Smooth muscle cell (in vitro differentiated cells): ENCODE measurements at regions not wholly inside any gene's neighbourhood (a gene's known extent, or its start where the extent isn't known, plus 50 kb on each side); places are given as distances from the start of the nearest gene placed in this dataset.

ENCODE experiments used
- DNase-seq: peaks from one replicate; lab custom pipeline; 2025; ENCODE audit not compliant: unreplicated experiment; lab: John Stamatoyannopoulos, UW
- H2AFZ ChIP-seq: fragments of 200-600 bp; sonication (generic); 2 replicates; pipeline ENCODE4 v1.6.0; 2016; ENCODE audit warnings: antibody characterized with exemption, low read depth, mild to moderate bottlenecking
- H3F3A ChIP-seq: fragments of 200-600 bp; sonication (generic); 2 replicates; pipeline ENCODE4 v1.6.0; 2017; ENCODE audit warnings: antibody characterized with exemption, low read depth
- H3K27ac ChIP-seq: fragments of 200-600 bp; sonication (generic); 2 replicates; pipeline ENCODE4 v1.5.1; 2016; ENCODE audit warnings: low read depth, mild to moderate bottlenecking
- H3K27me3 ChIP-seq: fragments of 200-600 bp; sonication (generic); 2 replicates; pipeline ENCODE4 v1.6.1; 2016; ENCODE audit warnings: low read depth, mild to moderate bottlenecking
- H3K36me3 ChIP-seq: fragments of 200-600 bp; sonication (generic); 2 replicates; pipeline ENCODE4 v1.5.1; 2016; ENCODE audit warnings: low read depth
- H3K4me1 ChIP-seq: fragments of 200-600 bp; sonication (generic); 2 replicates; pipeline ENCODE4 v1.5.1; 2016; ENCODE audit warnings: low read depth
- H3K4me2 ChIP-seq: fragments of 200-600 bp; sonication (generic); 2 replicates; pipeline ENCODE4 v1.6.0; 2016; ENCODE audit warnings: mild to moderate bottlenecking
- H3K4me3 ChIP-seq: fragments of 200-600 bp; sonication (generic); 2 replicates; pipeline ENCODE4 v1.5.1; 2016; ENCODE audit warnings: mild to moderate bottlenecking
- H3K79me2 ChIP-seq: fragments of 200-600 bp; sonication (generic); 2 replicates; pipeline ENCODE4 v1.6.0; 2016; ENCODE audit warnings: low read depth, mild to moderate bottlenecking
- H3K9ac ChIP-seq: fragments of 200-600 bp; sonication (generic); 2 replicates; pipeline ENCODE4 v1.6.0; 2016; ENCODE audit warnings: low read depth
- H3K9me3 ChIP-seq: fragments of 200-600 bp; sonication (generic); replicated peaks from 2 replicates; pipeline ENCODE4 v1.5.1; 2016; ENCODE audit warnings: low read depth
- H4K20me1 ChIP-seq: fragments of 200-600 bp; sonication (generic); 2 replicates; pipeline ENCODE4 v1.6.0; 2016; ENCODE audit warnings: low read depth
- CTCF ChIP-seq: fragments of 200-600 bp; sonication (generic); IDR thresholded peaks from 2 replicates; pipeline ENCODE4 v1.5.1; 2017; ENCODE audit warnings: borderline replicate concordance, mild to moderate bottlenecking, antibody characterized with exemption; ENCODE audit not compliant: insufficient read depth, poor library complexity, severe bottlenecking
- WGBS: methylation state at CpG from one replicate; pipeline ENCODE4 v1.1.7; 2016; ENCODE audit warnings: low lambda C conversion rate; 5-methylcytosine and 5-hydroxymethylcytosine counted together

- TF ChIP-seq CTCF = no peak
- Histone ChIP-seq H3F3A (no peaks in the 10 kb centered on the region), H3K4me3 (no peak overlapping the region), H3K4me1 (no peaks in the 10 kb centered on the region), H3K27ac (no peak overlapping the region), H3K4me2 (no peak overlapping the region), H3K9me3 (no peaks in the 10 kb centered on the region), H4K20me1 (no peaks in the 10 kb centered on the region), H3K79me2 (no peaks in the 10 kb centered on the region), H2AFZ (no peak overlapping the region), H3K9ac (no peak overlapping the region), H3K36me3 (no peaks in the 10 kb centered on the region), H3K27me3 (no peaks in the 10 kb centered on the region)
- no peak for DNase-seq
- 84% methylated on average over 4 of the region's 4 CpGs for WGBS
These were observed 161.1 kb upstream of the ROBO1 start for GRCh38 chr3:79928687-79929408.

GRCh38 chr3:79926522-79926921 is 158.7 kb upstream of the ROBO1 start:
- Histone ChIP-seq H3K27me3 (no peaks in the 10 kb centered on the region), H3F3A (no peaks in the 10 kb centered on the region), H3K9ac (no peak overlapping the region), H3K9me3 (no peaks in the 10 kb centered on the region), H3K36me3 (no peaks in the 10 kb centered on the region), H3K4me3 (no peak overlapping the region), H3K4me2 (no peak overlapping the region), H4K20me1 (no peaks in the 10 kb centered on the region), H2AFZ (no peak overlapping the region), H3K79me2 (no peaks in the 10 kb centered on the region), H3K27ac (no peak overlapping the region), H3K4me1 (no peaks in the 10 kb centered on the region)
- DNase-seq = no peak
- no peak for TF ChIP-seq CTCF
- 63% methylated on average over 3 of the region's 3 CpGs for WGBS

- Histone ChIP-seq H4K20me1 (no peaks in the 10 kb centered on the region), H3F3A (no peaks in the 10 kb centered on the region), H3K9ac (no peak overlapping the region), H3K4me2 (no peak overlapping the region), H3K27ac (no peak overlapping the region), H3K27me3 (no peaks in the 10 kb centered on the region), H3K4me3 (no peak overlapping the region), H3K9me3 (no peaks in the 10 kb centered on the region), H2AFZ (no peak overlapping the region), H3K79me2 (no peaks in the 10 kb centered on the region), H3K4me1 (no peaks in the 10 kb centered on the region), H3K36me3 (no peaks in the 10 kb centered on the region)
- no peak for DNase-seq
- no peak for TF ChIP-seq CTCF
These were observed 154.8 kb upstream of the ROBO1 start for GRCh38 chr3:79922633-79923032.

- H3K79me2 ChIP-seq = no peaks in the 10 kb centered on the region
- no peak overlapping the region for H2AFZ ChIP-seq
- H3K4me2 ChIP-seq = no peak overlapping the region
- no peaks in the 10 kb centered on the region for H3K9me3 ChIP-seq
- WGBS = 40% methylated on average over 2 of the region's 2 CpGs
- TF ChIP-seq CTCF = no peak
- no peaks in the 10 kb centered on the region for H4K20me1 ChIP-seq
- no peak overlapping the region for H3K4me3 ChIP-seq
- H3K4me1 ChIP-seq = no peaks in the 10 kb centered on the region
- no peak overlapping the region for H3K9ac ChIP-seq
- H3K36me3 ChIP-seq = no peaks in the 10 kb centered on the region
- H3K27ac ChIP-seq = no peak overlapping the region
- no peaks in the 10 kb centered on the region for H3K27me3 ChIP-seq
- H3F3A ChIP-seq = no peaks in the 10 kb centered on the region
- DNase-seq = no peak
These were observed 149.8 kb upstream of the ROBO1 start for GRCh38 chr3:79917561-79917960.
